ENCODE measurements at regions not wholly inside any gene's neighbourhood (a gene's known extent, or its start where the extent isn't known, plus 50 kb on each side); places are given as distances from the start of the nearest gene placed in this dataset.
"Not testable (repeated sequence)": the region's sequence is repeated elsewhere in the genome, so short reads cannot be mapped to it uniquely, and the experiment has no call there.

- Histone ChIP-seq H3K27me3 (ENCODE audit: control insufficient read depth, insufficient read depth, low read length) (no peaks in the 10 kb centered on the region), H3K9ac (ENCODE audit: low read length) (no peak overlapping the region), H3K4me1 (ENCODE audit: control insufficient read depth, insufficient read depth, low read length) (no peaks in the 10 kb centered on the region), H3K9me3 (ENCODE audit: control insufficient read depth, low read length) (no peaks in the 10 kb centered on the region), H3K4me3 (ENCODE audit: low read length) (no peak overlapping the region), H3K36me3 (ENCODE audit: control insufficient read depth, insufficient read depth, low read length) (no peaks in the 10 kb centered on the region)
Observed at GRCh38 chr10:109556399-109556798, 366.9 kb downstream of the XPNPEP1 start.

- not testable (repeated sequence) for H3K9me3 ChIP-seq (ENCODE audit: control insufficient read depth, low read length)
Observed at GRCh38 chr10:109542050-109542603, 381.2 kb downstream of the XPNPEP1 start.

GRCh38 chr10:109534193-109534592, 389.1 kb downstream of the XPNPEP1 start:
- Histone ChIP-seq H3K9ac (ENCODE audit: low read length) (no peak overlapping the region), H3K36me3 (ENCODE audit: control insufficient read depth, insufficient read depth, low read length) (no peaks in the 10 kb centered on the region), H3K4me3 (ENCODE audit: low read length) (no peak overlapping the region), H3K4me1 (ENCODE audit: control insufficient read depth, insufficient read depth, low read length) (no peaks in the 10 kb centered on the region), H3K27me3 (ENCODE audit: control insufficient read depth, insufficient read depth, low read length) (no peaks in the 10 kb centered on the region), H3K9me3 (ENCODE audit: control insufficient read depth, low read length) (no peaks in the 10 kb centered on the region)

More at GRCh38 chr10:109542050-109542603, 381.2 kb downstream of the XPNPEP1 start:
- H3K4me1 ChIP-seq (ENCODE audit: control insufficient read depth, insufficient read depth, low read length); H3K27me3 ChIP-seq (ENCODE audit: control insufficient read depth, insufficient read depth, low read length); H3K4me3 ChIP-seq (ENCODE audit: low read length); H3K9ac ChIP-seq (ENCODE audit: low read length); H3K36me3 ChIP-seq (ENCODE audit: control insufficient read depth, insufficient read depth, low read length): not testable (repeated sequence)

GRCh38 chr10:109529258-109529657, 394.1 kb downstream of the XPNPEP1 start:
- Histone ChIP-seq H3K4me3 (ENCODE audit: low read length) (no peak overlapping the region), H3K9me3 (ENCODE audit: control insufficient read depth, low read length) (no peaks in the 10 kb centered on the region), H3K36me3 (ENCODE audit: control insufficient read depth, insufficient read depth, low read length) (no peaks in the 10 kb centered on the region), H3K4me1 (ENCODE audit: control insufficient read depth, insufficient read depth, low read length) (no peaks in the 10 kb centered on the region), H3K9ac (ENCODE audit: low read length) (no peak overlapping the region), H3K27me3 (ENCODE audit: control insufficient read depth, insufficient read depth, low read length) (no peaks in the 10 kb centered on the region)

GRCh38 chr10:109517748-109518147, 405.6 kb downstream of the XPNPEP1 start:
- H3K36me3 ChIP-seq (ENCODE audit: control insufficient read depth, insufficient read depth, low read length) = no peaks in the 10 kb centered on the region
- H3K9ac ChIP-seq (ENCODE audit: low read length) = no peak overlapping the region
- no peaks in the 10 kb centered on the region for H3K9me3 ChIP-seq (ENCODE audit: control insufficient read depth, low read length)
- H3K4me1 ChIP-seq (ENCODE audit: control insufficient read depth, insufficient read depth, low read length) = no peaks in the 10 kb centered on the region
- no peaks in the 10 kb centered on the region for H3K27me3 ChIP-seq (ENCODE audit: control insufficient read depth, insufficient read depth, low read length)
- H3K4me3 ChIP-seq (ENCODE audit: low read length) = no peak overlapping the region

- H3K27me3 ChIP-seq (ENCODE audit: control insufficient read depth, insufficient read depth, low read length) = no peaks in the 10 kb centered on the region
- H3K4me3 ChIP-seq (ENCODE audit: low read length) = no peak overlapping the region
- H3K9me3 ChIP-seq (ENCODE audit: control insufficient read depth, low read length) = no peaks in the 10 kb centered on the region
- no peaks in the 10 kb centered on the region for H3K36me3 ChIP-seq (ENCODE audit: control insufficient read depth, insufficient read depth, low read length)
- H3K4me1 ChIP-seq (ENCODE audit: control insufficient read depth, insufficient read depth, low read length) = no peaks in the 10 kb centered on the region
- H3K9ac ChIP-seq (ENCODE audit: low read length) = no peak overlapping the region
Observed at GRCh38 chr10:109504401-109504800, 418.9 kb downstream of the XPNPEP1 start.

GRCh38 chr10:109487691-109488090, 435.6 kb downstream of the XPNPEP1 start:
- no peaks in the 10 kb centered on the region for H3K4me1 ChIP-seq (ENCODE audit: control insufficient read depth, insufficient read depth, low read length)
- no peak overlapping the region for H3K9ac ChIP-seq (ENCODE audit: low read length)
- H3K27me3 ChIP-seq (ENCODE audit: control insufficient read depth, insufficient read depth, low read length) = no peaks in the 10 kb centered on the region
- no peaks in the 10 kb centered on the region for H3K9me3 ChIP-seq (ENCODE audit: control insufficient read depth, low read length)
- no peak overlapping the region for H3K4me3 ChIP-seq (ENCODE audit: low read length)
- no peaks in the 10 kb centered on the region for H3K36me3 ChIP-seq (ENCODE audit: control insufficient read depth, insufficient read depth, low read length)

GRCh38 chr10:109480836-109481235, 442.5 kb downstream of the XPNPEP1 start:
- Histone ChIP-seq H3K9ac (ENCODE audit: low read length) (no peak overlapping the region), H3K4me1 (ENCODE audit: control insufficient read depth, insufficient read depth, low read length) (no peaks in the 10 kb centered on the region), H3K27me3 (ENCODE audit: control insufficient read depth, insufficient read depth, low read length) (no peaks in the 10 kb centered on the region), H3K36me3 (ENCODE audit: control insufficient read depth, insufficient read depth, low read length) (no peaks in the 10 kb centered on the region), H3K4me3 (ENCODE audit: low read length) (no peak overlapping the region), H3K9me3 (ENCODE audit: control insufficient read depth, low read length) (no peaks in the 10 kb centered on the region)

GRCh38 chr10:109475711-109476421, 447.4 kb downstream of the XPNPEP1 start:
- no peaks in the 10 kb centered on the region for H3K4me1 ChIP-seq (ENCODE audit: control insufficient read depth, insufficient read depth, low read length)
- no peak overlapping the region for H3K9ac ChIP-seq (ENCODE audit: low read length)
- no peaks in the 10 kb centered on the region for H3K9me3 ChIP-seq (ENCODE audit: control insufficient read depth, low read length)
- no peaks in the 10 kb centered on the region for H3K27me3 ChIP-seq (ENCODE audit: control insufficient read depth, insufficient read depth, low read length)
- H3K4me3 ChIP-seq (ENCODE audit: low read length) = no peak overlapping the region
- H3K36me3 ChIP-seq (ENCODE audit: control insufficient read depth, insufficient read depth, low read length) = no peaks in the 10 kb centered on the region

GRCh38 chr10:109474812-109475211, 448.5 kb downstream of the XPNPEP1 start:
- no peak overlapping the region for H3K4me3 ChIP-seq (ENCODE audit: low read length)

GRCh38 chr10:109474261-109474660, 449.1 kb downstream of the XPNPEP1 start:
- Histone ChIP-seq H3K27me3 (ENCODE audit: control insufficient read depth, insufficient read depth, low read length) (no peaks in the 10 kb centered on the region), H3K4me1 (ENCODE audit: control insufficient read depth, insufficient read depth, low read length) (no peaks in the 10 kb centered on the region), H3K4me3 (ENCODE audit: low read length) (no peak overlapping the region)

More at GRCh38 chr10:109474812-109475211, 448.5 kb downstream of the XPNPEP1 start:
- Histone ChIP-seq H3K9ac (ENCODE audit: low read length) (no peak overlapping the region), H3K27me3 (ENCODE audit: control insufficient read depth, insufficient read depth, low read length) (no peaks in the 10 kb centered on the region), H3K36me3 (ENCODE audit: control insufficient read depth, insufficient read depth, low read length) (no peaks in the 10 kb centered on the region), H3K4me1 (ENCODE audit: control insufficient read depth, insufficient read depth, low read length) (no peaks in the 10 kb centered on the region), H3K9me3 (ENCODE audit: control insufficient read depth, low read length) (no peaks in the 10 kb centered on the region)

GRCh38 chr10:109467551-109467950, 455.8 kb downstream of the XPNPEP1 start:
- Histone ChIP-seq H3K9me3 (ENCODE audit: control insufficient read depth, low read length) (no peaks in the 10 kb centered on the region), H3K4me1 (ENCODE audit: control insufficient read depth, insufficient read depth, low read length) (no peaks in the 10 kb centered on the region), H3K27me3 (ENCODE audit: control insufficient read depth, insufficient read depth, low read length) (no peaks in the 10 kb centered on the region), H3K4me3 (ENCODE audit: low read length) (no peak overlapping the region), H3K9ac (ENCODE audit: low read length) (no peak overlapping the region), H3K36me3 (ENCODE audit: control insufficient read depth, insufficient read depth, low read length) (no peaks in the 10 kb centered on the region)

More at GRCh38 chr10:109474261-109474660, 449.1 kb downstream of the XPNPEP1 start:
- no peak overlapping the region for H3K9ac ChIP-seq (ENCODE audit: low read length)
- H3K9me3 ChIP-seq (ENCODE audit: control insufficient read depth, low read length) = no peaks in the 10 kb centered on the region
- H3K36me3 ChIP-seq (ENCODE audit: control insufficient read depth, insufficient read depth, low read length) = no peaks in the 10 kb centered on the region

Data from mucosa of stomach (tissue), 1 donor.